HG03175 (cell line): ENCODE measurements at regions not wholly inside any gene's neighbourhood (a gene's known extent, or its start where the extent isn't known, plus 50 kb on each side); places are given as distances from the start of the nearest gene placed in this dataset.
"Not testable (repeated sequence)": the region's sequence is repeated elsewhere in the genome, so short reads cannot be mapped to it uniquely, and the experiment has no call there.

Source experiments
- ATAC-seq: cut with Tn5 transposase; IDR thresholded peaks from one replicate; pipeline ENCODE4 v1.9.1; 2021; ENCODE audit warnings: mild to moderate bottlenecking, moderate library complexity; ENCODE audit not compliant: unreplicated experiment

GRCh38 chr4:83732114-83732635 lies 196.3 kb downstream of the GPAT3 start:
- no peak for ATAC-seq

DNA sequence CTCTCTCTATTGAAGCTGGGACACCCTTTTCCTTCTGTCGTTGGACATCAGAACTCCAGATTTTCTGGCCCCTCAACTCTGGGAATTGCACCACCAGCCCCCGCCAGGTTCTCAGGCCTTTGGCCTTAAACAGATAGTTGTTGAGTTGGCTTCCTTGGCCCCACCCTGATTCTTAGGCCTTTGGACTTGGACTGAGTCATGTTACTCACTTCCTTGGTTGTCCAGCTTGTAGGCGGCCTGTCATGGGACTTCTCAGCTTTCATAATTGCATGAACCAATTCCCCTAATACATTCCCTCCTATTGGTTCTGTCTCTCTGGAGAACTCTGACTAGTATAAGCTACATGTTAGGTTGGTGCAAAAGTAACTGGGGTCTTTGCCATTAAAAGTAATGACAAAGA lies 195.7 kb downstream of the GPAT3 start:
- ATAC-seq, result no peak

GRCh38 chr4:83730958-83731357 lies 195.1 kb downstream of the GPAT3 start:
- not testable (repeated sequence) for ATAC-seq

DNA sequence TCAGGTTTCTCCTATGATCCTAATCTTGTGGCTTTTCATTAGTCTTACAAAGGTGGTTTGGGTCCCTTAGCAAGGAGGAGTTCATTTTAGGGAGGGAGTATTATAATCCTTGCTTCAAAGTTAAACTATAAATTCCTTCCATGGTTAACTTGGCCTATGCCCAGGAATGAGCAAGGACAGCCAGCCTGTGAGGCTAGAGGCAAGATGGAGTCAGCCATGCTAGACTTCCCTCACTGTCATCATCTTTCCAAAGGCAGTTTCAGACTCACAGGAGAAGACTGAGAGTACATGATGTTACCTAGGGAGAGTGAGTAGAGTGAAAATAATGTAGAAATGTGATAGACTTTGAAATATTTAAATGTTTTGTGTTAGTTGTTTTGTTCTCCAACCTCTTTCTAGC lies 192.3 kb downstream of the GPAT3 start:
- ATAC-seq, result no peak

DNA sequence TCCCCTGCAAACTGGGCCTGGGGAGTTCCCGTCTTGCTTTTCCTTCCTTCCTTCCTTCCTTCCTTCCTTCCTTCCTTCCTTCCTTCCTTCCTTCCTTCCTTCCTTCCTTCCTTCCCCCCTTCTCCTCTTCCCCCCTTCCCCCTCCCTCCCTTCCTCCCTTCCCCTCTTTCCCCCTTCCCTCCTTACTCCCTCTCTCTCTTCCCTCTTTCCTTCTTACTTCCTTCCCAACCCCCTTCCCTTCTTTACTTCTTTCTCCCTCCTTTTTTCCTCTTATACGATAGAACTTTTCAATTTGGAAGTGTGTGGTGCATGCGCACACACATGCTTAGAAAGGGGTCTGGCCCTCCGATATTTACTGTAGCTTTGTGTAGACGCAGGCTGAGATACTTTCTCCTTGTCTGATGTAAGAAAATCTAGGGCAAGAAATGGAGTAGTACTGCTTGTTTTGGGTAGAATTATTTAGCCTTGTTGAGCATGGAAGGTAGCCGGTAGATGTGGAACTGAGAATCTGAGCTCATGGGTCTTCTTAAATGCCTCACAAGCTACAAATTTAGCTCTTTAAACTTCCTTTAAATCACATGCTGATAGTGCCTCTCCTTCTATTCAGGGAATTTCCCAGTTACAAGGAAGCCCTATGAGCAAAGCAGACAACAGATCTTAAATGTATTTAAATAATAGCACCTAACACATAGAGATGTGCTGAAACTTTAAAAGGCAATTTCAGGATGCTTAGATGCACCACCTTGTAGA lies 189.6 kb downstream of the GPAT3 start:
- no peak for ATAC-seq

- no peak for ATAC-seq
Measured at GRCh38 chr4:83724485-83725335, 188.8 kb downstream of the GPAT3 start.

- ATAC-seq, result no peak
Measured at GRCh38 chr4:83723609-83724008, 187.7 kb downstream of the GPAT3 start.

GRCh38 chr4:83722730-83723269 lies 186.9 kb downstream of the GPAT3 start:
- no peak for ATAC-seq

DNA sequence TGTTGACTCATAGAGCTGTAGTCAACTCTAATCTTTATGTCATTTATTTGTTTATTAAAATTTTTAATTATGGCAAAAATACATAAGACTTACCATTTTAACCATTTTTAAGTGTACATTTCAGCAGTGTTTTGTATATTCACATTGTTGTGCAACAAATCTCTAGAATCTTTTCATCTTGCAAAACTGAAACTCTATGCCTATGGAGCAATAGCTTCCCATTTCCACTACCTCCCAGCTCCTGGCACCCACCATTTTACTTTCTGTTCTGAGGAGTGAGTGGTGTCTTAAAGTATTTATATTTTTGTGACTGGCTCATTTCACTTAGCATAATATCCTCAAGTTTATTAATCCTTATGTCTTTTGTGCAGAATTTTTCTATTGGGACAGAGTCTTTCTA lies 181.0 kb downstream of the GPAT3 start:
- no peak for ATAC-seq

GRCh38 chr4:83712890-83713289 lies 177.0 kb downstream of the GPAT3 start:
- no peak for ATAC-seq

- ATAC-seq, result no peak
Measured at GRCh38 chr4:83709627-83710026, 173.7 kb downstream of the GPAT3 start.

DNA sequence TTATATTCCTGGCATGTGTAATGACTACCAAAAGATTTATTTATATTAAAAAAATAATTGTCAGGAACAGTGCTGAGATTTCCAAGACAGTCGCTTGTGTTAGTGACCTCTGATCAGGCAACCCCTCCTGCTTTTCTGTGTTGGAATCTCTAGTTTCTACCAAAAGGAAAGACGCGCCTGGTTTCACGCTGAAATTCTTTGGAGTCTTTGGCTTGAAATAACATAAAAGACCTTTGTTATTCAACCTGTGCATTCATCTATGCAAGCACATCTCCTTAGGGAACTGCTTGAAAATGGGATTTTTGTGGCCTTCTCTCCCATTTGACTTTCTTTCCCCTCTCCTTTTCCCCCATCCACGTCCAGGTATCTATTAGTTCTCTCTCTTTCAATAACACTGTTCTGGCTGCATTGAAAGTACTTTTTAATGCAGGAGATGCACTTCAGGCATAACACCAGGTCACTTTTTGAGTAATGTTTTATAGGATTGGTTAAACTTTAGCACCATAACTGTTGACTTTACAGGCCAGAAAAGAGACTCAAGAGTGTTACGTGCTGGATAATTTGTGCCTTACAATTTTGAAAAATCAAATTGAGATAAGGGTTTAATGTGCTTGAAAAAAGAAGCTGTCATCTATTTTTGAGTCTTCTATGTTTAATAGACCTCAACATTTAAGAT lies 172.7 kb downstream of the GPAT3 start:
- no peak for ATAC-seq

GRCh38 chr4:83704786-83705185 lies 168.9 kb downstream of the GPAT3 start:
- no peak for ATAC-seq

- ATAC-seq, result no peak
Measured at GRCh38 chr4:83703752-83704151, 167.8 kb downstream of the GPAT3 start.

DNA sequence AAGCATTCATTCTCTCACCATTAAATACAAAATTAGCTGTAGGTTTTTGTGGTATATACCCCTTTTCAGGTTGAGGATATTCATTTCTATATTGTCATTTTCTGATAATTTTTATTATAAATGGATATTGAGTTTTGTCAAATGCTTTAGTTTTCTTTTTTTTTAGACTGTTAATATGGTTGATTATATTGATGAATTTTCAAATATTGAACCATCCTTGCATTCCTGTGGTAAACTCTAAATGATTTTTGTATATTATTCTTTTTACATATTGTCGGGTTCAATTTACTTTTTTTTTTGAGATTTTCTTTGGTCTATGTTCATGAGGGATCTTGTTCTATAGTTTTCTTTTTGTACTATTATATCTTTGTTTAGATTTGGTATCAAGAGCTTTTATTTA lies 165.1 kb downstream of the GPAT3 start:
- no peak for ATAC-seq

DNA sequence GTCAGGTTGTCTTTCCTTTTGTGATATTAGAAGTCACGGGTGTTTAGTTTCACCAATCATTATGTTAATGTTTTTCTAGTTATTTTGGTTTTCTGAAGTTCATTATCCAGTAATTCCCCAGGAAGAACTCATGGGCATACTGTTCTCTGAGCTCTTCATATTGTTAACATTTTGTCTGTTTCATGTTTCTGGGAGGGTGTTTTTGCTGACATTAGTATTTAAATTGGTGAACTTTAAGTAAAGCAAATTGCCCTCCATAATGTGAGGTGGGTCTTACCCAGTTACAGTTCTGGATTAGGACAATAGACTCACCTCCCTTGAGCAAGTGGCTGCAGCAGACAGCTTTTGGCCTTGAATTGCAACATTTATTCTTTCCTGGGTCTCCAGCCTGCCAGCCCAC lies 163.4 kb downstream of the GPAT3 start:
- ATAC-seq, result no peak

GRCh38 chr4:83692028-83692427 lies 156.1 kb downstream of the GPAT3 start:
- ATAC-seq, result no peak

DNA sequence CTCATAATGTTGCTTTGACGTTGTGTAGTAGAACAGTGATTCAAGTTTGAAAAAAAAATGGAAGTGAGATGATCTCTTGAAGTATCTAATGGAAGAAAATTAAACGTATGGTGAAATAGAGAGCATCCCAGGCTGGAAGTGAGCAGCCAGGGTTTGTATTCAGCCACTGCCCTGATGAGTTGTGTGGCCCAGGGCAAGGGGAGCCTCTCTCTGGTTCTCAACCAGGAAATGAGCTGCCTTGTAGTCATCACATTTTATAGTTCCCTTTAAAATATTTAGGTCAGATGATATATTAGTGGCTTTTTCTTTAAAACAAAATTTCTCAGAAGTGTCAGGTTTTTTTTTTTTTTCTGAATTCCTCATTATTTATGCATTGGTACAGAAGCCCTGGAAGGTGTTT lies 150.3 kb downstream of the GPAT3 start:
- no peak for ATAC-seq

DNA sequence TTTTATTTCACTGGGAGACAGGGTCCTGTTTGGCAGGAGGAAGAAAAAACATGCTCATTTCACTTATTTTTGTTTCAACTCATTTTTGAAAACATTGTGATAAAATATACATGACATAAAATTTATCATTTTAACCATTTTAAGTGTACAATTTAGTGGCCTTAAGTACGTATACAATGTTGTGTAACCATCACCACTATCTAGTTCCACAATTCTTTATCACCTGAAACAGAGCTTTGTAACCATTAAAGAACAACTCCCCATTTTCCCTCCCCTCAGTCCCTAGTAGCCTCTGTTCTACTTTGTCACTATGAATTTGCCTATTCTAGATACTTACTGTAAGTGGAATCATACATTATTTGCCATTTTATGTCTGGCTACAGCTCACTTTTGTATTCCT lies 143.8 kb downstream of the GPAT3 start:
- ATAC-seq, result no peak

DNA sequence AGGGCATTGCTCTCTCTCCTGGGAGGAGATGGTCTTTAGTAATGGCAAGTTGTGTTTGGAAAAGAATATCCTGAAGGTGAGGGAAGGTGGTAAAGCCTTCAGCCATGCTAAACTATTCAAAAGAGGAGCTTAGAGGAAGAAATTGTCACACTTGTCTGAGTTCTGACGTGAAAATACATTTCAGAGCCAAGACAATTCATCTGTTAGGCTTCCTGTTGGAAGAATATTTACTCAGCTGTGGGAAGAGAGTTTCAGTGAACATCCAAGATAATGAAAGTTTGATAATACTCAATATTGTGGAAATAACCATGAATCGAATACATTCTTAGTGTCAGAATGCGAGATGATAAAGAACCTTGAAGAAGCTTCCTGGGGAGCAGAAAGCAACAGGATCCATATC lies 143.3 kb downstream of the GPAT3 start:
- no peak for ATAC-seq

GRCh38 chr4:83677656-83678055 lies 141.7 kb downstream of the GPAT3 start:
- ATAC-seq, result no peak
